ENCODE measurements at regions not wholly inside any gene's neighbourhood (a gene's known extent, or its start where the extent isn't known, plus 50 kb on each side); places are given as distances from the start of the nearest gene placed in this dataset.
"Not testable (repeated sequence)": the region's sequence is repeated elsewhere in the genome, so short reads cannot be mapped to it uniquely, and the experiment has no call there.

GRCh38 chr6:11486959-11487358, 50.6 kb upstream of the TMEM170B start:
- DNase-seq (ENCODE audit: extremely low read depth, low read depth, low spot score) = no peak

DNA sequence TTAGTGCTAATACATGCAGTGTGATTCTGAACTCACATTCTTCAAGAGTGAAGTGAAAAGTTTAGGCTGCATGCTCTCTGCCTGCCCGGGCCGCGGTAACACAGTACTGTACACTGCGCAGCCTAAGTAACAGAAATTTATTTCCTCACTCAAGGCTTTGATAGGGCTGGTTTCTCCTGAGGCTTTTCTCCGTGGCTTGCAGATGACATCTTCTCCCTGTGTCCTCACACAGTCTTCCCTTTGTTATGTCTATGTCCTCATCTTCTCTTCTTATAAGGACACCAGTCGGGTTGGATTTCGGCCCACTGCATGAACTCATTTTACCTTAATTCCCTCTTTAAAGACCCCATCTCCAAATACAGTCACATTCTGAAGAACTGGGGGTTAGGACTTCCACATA, 51.1 kb upstream of the TMEM170B start:
- no peak for DNase-seq (ENCODE audit: extremely low read depth, low read depth, low spot score)

DNA sequence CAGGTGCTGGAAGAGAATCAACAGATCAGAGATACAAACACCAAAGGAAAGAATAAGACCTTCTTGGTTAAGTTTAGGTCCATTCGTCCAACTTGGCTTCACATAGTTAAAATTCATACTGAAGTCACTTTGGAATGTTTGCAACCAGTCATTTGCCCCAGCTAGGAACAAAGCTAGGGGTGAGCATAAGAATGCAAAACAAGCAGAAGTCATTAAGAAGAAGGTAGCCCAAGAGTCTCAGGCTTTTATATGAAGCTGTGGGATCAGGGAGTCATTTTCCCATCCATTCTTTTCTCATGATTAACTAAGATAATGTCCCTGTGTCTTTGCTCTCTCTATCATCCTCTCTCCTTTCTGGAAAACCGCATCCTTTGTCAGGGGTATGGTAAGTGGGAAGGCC, 51.5 kb upstream of the TMEM170B start:
- no peak for DNase-seq (ENCODE audit: extremely low read depth, low read depth, low spot score)

- no peak for DNase-seq (ENCODE audit: extremely low read depth, low read depth, low spot score)
Measured at GRCh38 chr6:11485271-11485670, 52.3 kb upstream of the TMEM170B start.

GRCh38 chr6:11484441-11484840, 53.1 kb upstream of the TMEM170B start:
- DNase-seq (ENCODE audit: extremely low read depth, low read depth, low spot score) = no peak

DNA sequence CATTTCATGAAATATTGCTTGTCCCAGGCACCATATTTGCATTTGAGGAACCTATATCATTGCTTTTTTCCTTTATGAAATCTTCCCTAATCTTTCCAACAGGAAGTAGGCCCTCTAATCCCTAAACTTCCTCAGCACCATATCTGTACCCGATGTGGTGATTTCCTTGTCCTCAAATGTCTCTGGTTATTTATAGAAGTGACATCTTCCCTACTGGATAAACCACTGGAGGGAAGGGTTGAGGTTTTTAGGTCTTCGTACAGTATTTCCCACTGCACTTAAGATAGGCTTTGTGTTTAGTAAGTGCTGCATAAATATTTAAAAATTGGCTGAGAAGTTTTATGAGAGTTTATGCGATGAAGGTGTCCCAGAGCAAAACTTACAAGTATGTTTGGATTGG, 54.9 kb upstream of the TMEM170B start:
- DNase-seq (ENCODE audit: extremely low read depth, low read depth, low spot score) = no peak

GRCh38 chr6:11480541-11480940, 57.0 kb upstream of the TMEM170B start:
- DNase-seq (ENCODE audit: extremely low read depth, low read depth, low spot score) = no peak

DNA sequence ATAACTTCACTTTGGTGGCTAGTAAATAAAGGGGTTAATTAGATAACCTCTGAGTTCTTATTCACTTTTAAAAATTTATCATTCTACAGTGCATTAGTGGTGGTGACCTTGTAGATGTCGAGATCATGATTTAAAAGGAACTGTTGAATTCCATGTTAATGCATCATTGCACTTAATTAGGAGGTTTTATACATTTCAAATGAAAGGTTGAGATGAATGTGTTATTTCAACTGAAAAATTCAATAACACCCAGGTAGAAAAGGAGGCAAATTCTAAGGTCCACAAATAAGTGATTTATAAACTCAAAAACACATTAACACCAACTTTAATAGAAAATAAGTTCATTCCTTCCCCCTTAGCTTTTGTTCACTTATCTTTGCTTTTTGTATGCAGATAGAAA, 58.3 kb upstream of the TMEM170B start:
- DNase-seq (ENCODE audit: extremely low read depth, low read depth, low spot score) = no peak

- no peak for DNase-seq (ENCODE audit: extremely low read depth, low read depth, low spot score)
Measured at GRCh38 chr6:11478586-11478985, 59.0 kb upstream of the TMEM170B start.

GRCh38 chr6:11475016-11475415, 62.5 kb upstream of the TMEM170B start:
- DNase-seq (ENCODE audit: extremely low read depth, low read depth, low spot score) = no peak

DNA sequence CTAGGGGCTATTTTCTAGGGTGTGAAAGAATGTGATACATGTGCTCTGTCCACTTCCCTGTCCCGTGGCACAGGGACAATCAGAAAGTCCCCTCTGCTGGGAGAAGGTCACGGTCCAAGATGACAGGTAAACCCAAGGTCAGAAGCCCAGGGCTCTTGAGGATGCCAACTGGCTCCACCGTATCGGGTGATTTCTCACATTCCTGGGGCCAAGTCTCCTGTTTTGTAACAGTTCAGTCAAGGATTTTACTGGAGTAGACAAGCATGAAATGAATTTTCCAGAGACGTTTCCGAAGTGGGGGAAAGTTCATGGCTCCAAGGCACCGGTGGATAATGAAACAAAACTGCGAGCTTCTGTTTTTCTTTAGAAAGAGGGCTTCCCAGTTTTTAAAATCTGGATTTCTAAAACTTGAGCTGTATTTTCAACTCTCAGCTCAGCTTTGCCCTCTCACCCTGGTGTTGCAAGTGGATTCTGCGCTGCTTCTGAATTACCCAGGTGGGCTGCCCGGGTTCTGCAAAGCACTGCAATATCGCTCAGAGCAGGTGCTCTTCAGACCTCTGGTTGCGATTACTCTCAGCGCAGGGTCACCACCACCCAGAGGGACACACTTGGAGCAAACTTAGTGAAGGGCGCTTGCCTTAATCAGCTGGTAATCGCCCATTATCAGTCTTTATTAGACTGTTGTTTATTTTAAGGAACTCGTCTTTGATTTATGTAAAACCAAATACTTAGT, 64.4 kb upstream of the TMEM170B start:
- no peak for DNase-seq (ENCODE audit: extremely low read depth, low read depth, low spot score)

DNA sequence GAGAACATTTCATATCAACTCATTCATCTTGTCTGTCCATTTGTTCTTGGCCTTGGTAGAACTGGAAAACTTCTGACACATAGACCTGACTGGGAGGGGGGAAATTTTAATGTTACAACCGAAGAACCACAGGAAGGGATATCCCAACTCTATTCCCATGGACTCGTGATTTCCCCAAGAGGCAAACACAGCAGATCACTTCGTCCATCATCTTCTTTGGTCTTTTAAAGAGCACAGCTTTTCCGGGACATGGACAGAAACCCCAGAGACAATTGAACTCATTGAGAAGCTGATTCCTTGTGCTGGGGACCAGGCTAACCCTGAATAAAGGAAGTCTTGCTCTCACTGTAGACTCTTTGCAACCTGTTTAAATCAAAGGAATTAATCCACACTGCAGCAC, 66.3 kb upstream of the TMEM170B start:
- no peak for DNase-seq (ENCODE audit: extremely low read depth, low read depth, low spot score)

DNA sequence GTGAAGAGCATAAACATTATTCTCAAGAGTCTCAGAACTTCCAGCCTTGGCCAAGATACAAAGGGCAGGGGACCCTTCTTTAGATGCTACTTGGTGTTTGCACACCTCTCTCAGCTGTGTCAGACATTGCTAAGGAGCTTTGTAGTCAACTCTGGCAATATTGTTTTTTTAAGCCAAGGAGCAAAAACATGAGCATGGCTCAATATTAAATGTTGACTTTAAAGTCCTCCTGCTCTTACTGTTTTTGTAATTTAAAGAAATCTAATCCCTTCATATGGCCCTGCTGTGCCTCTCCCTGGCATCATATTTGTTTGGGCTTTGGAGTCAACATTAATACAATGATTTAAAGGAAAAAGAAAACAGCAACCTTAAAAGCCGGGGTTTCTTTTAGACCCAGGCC, 67.9 kb upstream of the TMEM170B start:
- DNase-seq (ENCODE audit: extremely low read depth, low read depth, low spot score) = no peak

DNA sequence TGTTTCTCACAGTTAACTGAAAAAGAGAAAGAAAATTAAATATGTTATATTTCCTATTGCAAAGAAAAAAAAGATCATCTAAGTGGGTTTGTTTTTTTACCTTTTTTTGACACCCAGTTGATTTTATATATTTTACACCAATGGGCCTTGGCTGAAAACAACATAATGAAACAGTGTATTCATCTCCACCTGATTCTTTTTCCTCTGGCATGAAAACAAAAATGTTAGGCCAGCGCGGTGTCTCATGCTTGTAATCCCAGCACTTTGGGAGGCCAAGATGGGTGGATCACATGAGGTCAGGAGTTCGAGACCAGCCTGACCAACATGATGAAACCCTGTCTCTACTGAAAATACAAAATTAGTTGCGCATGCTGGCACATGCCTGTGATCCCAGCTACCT, 69.3 kb upstream of the TMEM170B start:
- not testable (repeated sequence) for DNase-seq (ENCODE audit: extremely low read depth, low read depth, low spot score)

DNA sequence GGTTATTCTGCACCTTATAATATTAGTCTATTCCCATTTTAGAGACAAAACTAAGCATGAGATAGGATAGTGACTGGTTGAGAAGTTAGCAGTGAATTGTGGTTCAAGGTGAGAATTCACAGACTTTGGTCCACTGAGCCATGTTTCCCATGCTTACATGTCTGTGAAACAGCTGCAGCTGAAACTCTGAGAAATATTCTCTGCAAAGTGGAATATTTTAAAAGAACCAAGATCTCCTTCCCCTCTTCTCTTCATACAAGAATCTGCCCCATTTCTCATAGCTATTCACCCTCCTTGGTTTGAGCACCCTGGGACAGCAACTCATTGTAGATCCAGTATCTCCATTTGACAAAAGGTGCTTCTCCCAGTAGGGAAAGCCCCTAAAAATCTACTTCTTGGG, 70.2 kb upstream of the TMEM170B start:
- no peak for DNase-seq (ENCODE audit: extremely low read depth, low read depth, low spot score)

GRCh38 chr6:11463398-11463780, 74.2 kb upstream of the TMEM170B start:
- no peak for DNase-seq (ENCODE audit: extremely low read depth, low read depth, low spot score)

- no peak for DNase-seq (ENCODE audit: extremely low read depth, low read depth, low spot score)
Measured at GRCh38 chr6:11462742-11463397, 74.7 kb upstream of the TMEM170B start.

GRCh38 chr6:11460837-11461661, 76.5 kb upstream of the TMEM170B start:
- DNase-seq (ENCODE audit: extremely low read depth, low read depth, low spot score) = no peak

DNA sequence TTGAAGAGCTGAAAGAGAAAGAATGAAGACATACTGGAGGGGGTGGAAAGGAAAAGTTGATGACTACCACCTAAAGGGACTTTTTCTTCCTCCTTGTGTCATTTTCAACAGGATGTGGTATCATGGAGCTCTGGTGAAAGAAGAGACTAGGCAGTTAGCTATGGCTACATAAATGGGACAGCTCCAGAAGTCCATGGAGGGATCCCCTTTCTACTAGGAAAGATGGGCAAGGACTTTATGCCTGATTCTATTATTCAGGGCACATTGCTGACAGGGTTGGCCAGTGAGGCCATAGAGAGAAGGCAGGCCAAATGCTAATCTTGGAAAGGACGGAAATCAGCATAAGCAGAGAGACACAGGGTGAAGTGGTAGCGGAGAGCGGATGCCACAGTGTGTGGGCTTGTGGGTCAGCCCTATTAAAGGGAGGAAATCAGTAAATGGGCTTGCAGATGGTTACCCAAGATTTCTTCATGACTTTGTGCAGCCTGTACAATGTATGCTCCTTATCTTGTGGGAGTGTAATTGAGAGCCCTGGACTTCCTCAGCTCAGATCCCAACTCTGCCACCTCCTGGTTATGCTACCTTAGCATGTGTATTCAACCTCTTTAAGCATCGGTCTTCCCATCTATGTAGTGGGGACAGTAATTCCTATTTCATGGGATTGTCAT, 77.4 kb upstream of the TMEM170B start:
- DNase-seq (ENCODE audit: extremely low read depth, low read depth, low spot score) = no peak

DNA sequence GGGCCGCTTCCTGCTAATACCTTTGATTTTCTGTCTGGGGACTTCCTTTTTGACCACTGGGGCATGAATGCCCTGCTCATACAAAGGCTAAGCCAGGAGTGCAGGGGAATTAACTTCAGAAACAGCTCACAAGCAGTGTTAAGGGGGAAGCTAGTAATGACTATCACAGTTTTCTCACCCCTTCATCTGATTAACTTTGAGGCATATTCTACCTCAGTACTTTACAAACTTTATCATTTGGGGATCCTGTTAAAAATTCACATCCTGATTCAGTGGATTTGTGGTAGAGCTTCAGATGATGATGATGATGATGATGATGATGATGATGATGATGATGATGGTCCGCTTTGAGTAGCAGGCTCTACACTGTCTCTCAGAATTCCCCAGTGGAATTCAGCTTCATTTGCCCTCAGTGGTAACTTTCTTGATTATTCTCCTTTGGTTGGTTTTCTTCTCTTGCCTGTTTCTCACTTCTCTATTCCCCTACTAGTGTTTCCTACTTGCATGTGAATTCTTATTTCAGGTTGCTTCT, 78.4 kb upstream of the TMEM170B start:
- DNase-seq (ENCODE audit: extremely low read depth, low read depth, low spot score) = no peak

DNA sequence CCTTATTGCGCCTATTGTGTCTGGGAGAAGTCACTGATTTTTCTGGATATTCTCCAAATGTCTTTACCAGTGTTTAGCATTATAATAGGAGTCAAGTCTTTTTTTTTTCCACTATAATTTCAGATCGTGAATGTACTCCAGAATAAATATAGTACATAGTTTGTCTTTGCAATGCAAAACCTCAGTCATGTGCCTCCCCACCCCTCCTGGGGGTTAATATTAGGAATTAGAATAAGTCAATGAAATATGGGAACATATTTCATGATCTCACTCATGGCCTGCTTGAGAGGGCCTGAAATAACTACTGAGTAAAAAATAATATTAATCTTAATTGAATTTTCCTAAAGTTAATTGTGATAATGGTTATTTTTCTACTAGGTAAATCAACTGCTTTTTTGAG, 79.0 kb upstream of the TMEM170B start:
- no peak for DNase-seq (ENCODE audit: extremely low read depth, low read depth, low spot score)
